ENCODE measurements at regions not wholly inside any gene's neighbourhood (a gene's known extent, or its start where the extent isn't known, plus 50 kb on each side); places are given as distances from the start of the nearest gene placed in this dataset.
"Not testable (repeated sequence)": the region's sequence is repeated elsewhere in the genome, so short reads cannot be mapped to it uniquely, and the experiment has no call there.

DNA sequence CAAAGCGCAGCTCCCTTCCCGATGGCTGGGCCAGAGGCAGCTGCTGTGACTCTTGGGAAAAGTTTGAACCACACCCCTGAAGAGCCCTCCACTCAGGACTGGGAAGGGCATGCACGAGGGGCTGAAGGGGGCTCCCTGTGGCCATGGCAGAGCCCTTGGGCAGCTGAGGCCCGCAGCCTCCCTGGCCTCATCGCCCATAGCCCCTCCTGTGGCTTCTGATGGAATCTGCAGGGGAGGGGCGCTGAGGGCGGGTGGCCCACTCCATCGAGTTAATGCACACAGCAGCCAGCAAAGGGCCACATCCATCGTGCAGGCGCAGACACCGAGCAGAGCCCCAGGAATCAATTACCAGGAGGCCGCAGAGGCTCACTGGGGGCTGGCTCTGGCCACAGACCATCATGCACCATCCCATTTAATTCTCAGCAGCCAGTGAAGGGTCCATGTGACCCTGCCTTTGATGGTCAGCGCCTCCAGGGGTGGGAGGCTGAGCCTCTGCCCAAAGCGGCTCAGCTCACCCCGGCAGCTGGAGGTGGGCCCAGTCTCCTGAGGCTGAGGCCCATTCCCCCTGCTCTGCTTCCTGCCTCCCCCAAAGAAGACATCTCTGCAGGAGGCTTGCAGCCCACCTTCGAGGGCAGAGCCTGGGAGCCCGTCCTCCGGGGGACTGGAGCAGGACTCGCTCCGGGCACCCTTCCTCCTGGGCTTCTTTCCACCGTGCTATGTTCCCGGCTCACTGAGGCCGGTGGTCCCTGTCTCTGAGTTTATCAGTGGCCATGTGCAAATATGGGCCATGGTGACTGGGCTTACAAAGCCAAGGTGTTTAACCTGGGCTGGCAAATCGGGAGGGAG is 1410.2 kb downstream of the BRD1 start:
- no peak for TF ChIP-seq CTCF (IDR thresholded peaks at IDR 0.05; ENCODE audit: insufficient read depth, low read depth, low read length)
- DNase-seq (ENCODE audit: low read depth) = no peak
- ChIA-PET POLR2A (no interaction called here), CTCF (no interaction called here)
- H3K4me3 ChIP-seq (ENCODE audit: low read depth, low read length) = no peak overlapping the region
- H3K36me3 ChIP-seq (ENCODE audit: control insufficient read depth, insufficient read depth, low read length) = no peaks in the 10 kb centered on the region
- no peaks in the 10 kb centered on the region for H3K27me3 ChIP-seq (ENCODE audit: control insufficient read depth, insufficient read depth, low read length)

DNA sequence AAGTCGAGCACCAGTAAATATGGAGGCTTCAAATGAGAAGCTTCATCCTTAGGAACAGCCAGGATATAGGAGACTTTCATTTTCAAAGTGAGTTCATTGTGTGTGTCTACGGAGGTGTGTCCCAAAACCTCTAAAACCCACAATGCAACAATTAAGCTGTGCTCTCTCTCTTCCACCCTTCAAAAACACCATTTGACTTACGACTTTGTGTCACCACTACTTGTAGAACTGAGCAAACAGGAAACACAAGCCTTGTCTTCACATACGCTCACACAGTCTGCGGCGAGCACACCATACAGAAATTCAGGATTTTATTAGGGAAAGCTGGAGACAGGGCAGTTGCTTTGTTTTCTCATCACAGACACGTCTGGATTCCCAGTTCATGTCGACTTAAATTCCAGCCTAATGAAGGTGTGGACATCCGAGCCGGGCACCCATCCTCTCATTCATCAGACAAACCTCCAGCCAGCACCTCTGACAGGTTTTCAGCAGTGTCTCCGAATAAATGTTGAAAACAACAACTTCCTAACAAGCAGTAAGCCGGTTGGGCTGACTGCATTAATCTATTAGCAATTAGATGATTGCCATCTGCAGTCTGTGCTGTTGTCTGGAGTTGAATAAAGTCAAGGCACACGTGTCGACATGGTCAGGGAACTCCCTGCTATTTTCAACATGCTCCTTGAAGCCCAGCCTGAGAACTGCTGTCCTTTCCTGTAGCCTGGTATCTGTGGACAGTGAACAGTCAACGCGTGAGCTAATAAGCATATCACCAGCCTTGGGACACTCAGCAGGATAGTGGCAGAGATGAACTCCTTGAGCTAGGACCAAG is 1411.1 kb downstream of the BRD1 start:
- no peaks in the 10 kb centered on the region for H3K27me3 ChIP-seq (ENCODE audit: control insufficient read depth, insufficient read depth, low read length)
- ChIA-PET POLR2A (no interaction called here), CTCF (no interaction called here)
- no peaks in the 10 kb centered on the region for H3K36me3 ChIP-seq (ENCODE audit: control insufficient read depth, insufficient read depth, low read length)
- H3K4me3 ChIP-seq (ENCODE audit: low read depth, low read length) = no peak overlapping the region
- DNase-seq (ENCODE audit: low read depth) = no peak
- TF ChIP-seq CTCF (IDR thresholded peaks at IDR 0.05; ENCODE audit: insufficient read depth, low read depth, low read length) = no peak

DNA sequence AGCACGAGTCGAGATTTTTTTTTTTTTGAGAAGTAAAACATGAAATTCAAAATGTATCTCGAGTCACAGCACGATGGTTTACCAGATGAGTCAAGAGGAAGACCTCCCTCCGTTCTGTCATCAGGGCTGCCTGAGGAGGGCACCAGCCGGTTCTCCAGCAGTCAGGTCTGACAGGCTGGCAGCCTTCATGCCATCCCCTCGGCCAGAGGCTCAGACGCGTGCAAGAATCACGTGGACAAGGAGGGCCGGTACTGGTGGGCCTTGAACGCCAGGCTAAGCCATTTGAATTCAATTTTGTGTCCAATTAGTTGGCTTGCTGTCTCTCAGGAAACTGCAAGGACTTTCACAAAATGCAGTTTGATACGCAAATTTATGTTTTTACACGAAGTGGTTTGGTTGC is 1412.2 kb downstream of the BRD1 start:
- H3K27me3 ChIP-seq (ENCODE audit: control insufficient read depth, insufficient read depth, low read length) = no peaks in the 10 kb centered on the region
- no peak for DNase-seq (ENCODE audit: low read depth)
- no peak for TF ChIP-seq CTCF (IDR thresholded peaks at IDR 0.05; ENCODE audit: insufficient read depth, low read depth, low read length)
- H3K4me3 ChIP-seq (ENCODE audit: low read depth, low read length) = no peak overlapping the region
- no peaks in the 10 kb centered on the region for H3K36me3 ChIP-seq (ENCODE audit: control insufficient read depth, insufficient read depth, low read length)
- CTCF ChIA-PET = no interaction called here
- POLR2A ChIA-PET = no interaction called here

GRCh38 chr22:48414651-48415050 is 1413.0 kb downstream of the BRD1 start:
- no peaks in the 10 kb centered on the region for H3K36me3 ChIP-seq (ENCODE audit: control insufficient read depth, insufficient read depth, low read length)
- POLR2A ChIA-PET = no interaction called here
- CTCF ChIA-PET = interaction anchor here (0.6 kb wide), 1 partner anchor 271 kb away, joined by 3 read pairs; no protein-coding TSS in a partner anchor

DNA sequence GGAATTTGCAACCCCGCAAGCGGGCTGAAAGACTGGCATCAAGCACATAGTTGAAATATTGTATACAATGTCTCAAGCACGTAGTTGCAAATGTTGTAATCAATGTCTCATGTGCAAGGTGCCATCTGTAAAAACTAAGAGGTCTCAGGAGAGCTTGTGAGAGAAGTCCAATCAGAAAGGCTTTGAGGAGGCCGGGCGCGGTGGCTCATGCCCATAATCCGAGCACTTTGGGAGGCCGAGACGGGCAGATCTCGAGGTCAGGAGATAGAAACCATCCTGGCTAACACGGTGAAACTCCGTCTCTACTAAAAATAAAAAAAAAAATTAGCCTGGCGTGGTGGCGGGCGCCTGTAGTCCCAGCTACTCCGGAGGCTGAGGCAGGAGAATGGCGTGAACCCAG is 1414.7 kb downstream of the BRD1 start:
- POLR2A ChIA-PET; CTCF ChIA-PET; DNase-seq (ENCODE audit: low read depth); H3K36me3 ChIP-seq (ENCODE audit: control insufficient read depth, insufficient read depth, low read length); H3K27me3 ChIP-seq (ENCODE audit: control insufficient read depth, insufficient read depth, low read length); H3K4me3 ChIP-seq (ENCODE audit: low read depth, low read length): not testable (repeated sequence)

More at GRCh38 chr22:48414651-48415050, 1413.0 kb downstream of the BRD1 start:
- H3K4me3 ChIP-seq (ENCODE audit: low read depth, low read length) = no peak overlapping the region
- no peak for TF ChIP-seq CTCF (IDR thresholded peaks at IDR 0.05; ENCODE audit: insufficient read depth, low read depth, low read length)
- H3K27me3 ChIP-seq (ENCODE audit: control insufficient read depth, insufficient read depth, low read length) = no peaks in the 10 kb centered on the region
- no peak for DNase-seq (ENCODE audit: low read depth)

All from BJ (cell line).